Endothelial cell (in vitro differentiated cells): ENCODE measurements at regions not wholly inside any gene's neighbourhood (a gene's known extent, or its start where the extent isn't known, plus 50 kb on each side); places are given as distances from the start of the nearest gene placed in this dataset.

Experiments used
- DNase-seq: peaks from one replicate; pipeline ENCODE4 v3.0.0; 2021; ENCODE audit warnings: low spot score
- H3K27ac Mint-ChIP-seq: one replicate; pipeline ENCODE4 v1.8.0; 2021; ENCODE audit warnings: mixed read lengths, inconsistent platforms; ENCODE audit not compliant: unreplicated experiment
- H3K27me3 Mint-ChIP-seq: one replicate; pipeline ENCODE4 v1.8.0; 2021; ENCODE audit warnings: mild to moderate bottlenecking, moderate library complexity, mixed read lengths, inconsistent platforms; ENCODE audit not compliant: unreplicated experiment
- H3K36me3 Mint-ChIP-seq: one replicate; pipeline ENCODE4 v1.8.0; 2021; ENCODE audit warnings: mild to moderate bottlenecking, low read depth, mixed read lengths, inconsistent platforms; ENCODE audit not compliant: unreplicated experiment
- H3K4me1 Mint-ChIP-seq: one replicate; pipeline ENCODE4 v1.8.0; 2021; ENCODE audit warnings: mild to moderate bottlenecking, mixed read lengths, inconsistent platforms; ENCODE audit not compliant: unreplicated experiment
- H3K4me3 Mint-ChIP-seq: one replicate; pipeline ENCODE4 v1.8.0; 2021; ENCODE audit warnings: mild to moderate bottlenecking, mixed read lengths, inconsistent platforms; ENCODE audit not compliant: unreplicated experiment
- H3K9me3 Mint-ChIP-seq: one replicate; pipeline ENCODE4 v1.8.0; 2021; ENCODE audit warnings: mixed read lengths, inconsistent platforms; ENCODE audit not compliant: unreplicated experiment
- CTCF ChIP-seq: fragments of 200-600 bp; sonication (generic); IDR thresholded peaks from one replicate; pipeline ENCODE4 v1.5.0; 2021; ENCODE audit warnings: antibody characterized with exemption; ENCODE audit not compliant: unreplicated experiment

- no peaks in the 10 kb centered on the region for H3K4me1 Mint-ChIP-seq
- no peak for DNase-seq
- H3K4me3 Mint-ChIP-seq: no peak overlapping the region
- H3K27ac Mint-ChIP-seq: no peak overlapping the region
- no peaks in the 10 kb centered on the region for H3K27me3 Mint-ChIP-seq
- peaks cover 22% of the 10 kb centered on the region for H3K9me3 Mint-ChIP-seq
- peaks cover 9% of the 10 kb centered on the region for H3K36me3 Mint-ChIP-seq
- no peak for TF ChIP-seq CTCF
Measured at GRCh38 chr20:19141998-19142397, 70.4 kb upstream of the SLC24A3 start.

GRCh38 chr20:19143890-19144289 is 68.6 kb upstream of the SLC24A3 start:
- no peaks in the 10 kb centered on the region for H3K27me3 Mint-ChIP-seq

GRCh38 chr20:19161336-19161735 is 51.1 kb upstream of the SLC24A3 start:
- H3K36me3 Mint-ChIP-seq: no peaks in the 10 kb centered on the region
- no peak overlapping the region for H3K27ac Mint-ChIP-seq
- DNase-seq: no peak
- H3K27me3 Mint-ChIP-seq: no peaks in the 10 kb centered on the region
- no peak for TF ChIP-seq CTCF
- H3K9me3 Mint-ChIP-seq: no peaks in the 10 kb centered on the region
- H3K4me1 Mint-ChIP-seq: no peaks in the 10 kb centered on the region
- no peak overlapping the region for H3K4me3 Mint-ChIP-seq

More at GRCh38 chr20:19143890-19144289, 68.6 kb upstream of the SLC24A3 start:
- Mint-ChIP-seq H3K27ac (no peak overlapping the region), H3K36me3 (no peaks in the 10 kb centered on the region), H3K4me1 (no peaks in the 10 kb centered on the region), H3K9me3 (peaks cover 15% of the 10 kb centered on the region), H3K4me3 (no peak overlapping the region)
- no peak for TF ChIP-seq CTCF
- no peak for DNase-seq
